ENCODE measurements at regions not wholly inside any gene's neighbourhood (a gene's known extent, or its start where the extent isn't known, plus 50 kb on each side); places are given as distances from the start of the nearest gene placed in this dataset.
"Not testable (repeated sequence)": the region's sequence is repeated elsewhere in the genome, so short reads cannot be mapped to it uniquely, and the experiment has no call there.

- no peak for DNase-seq (ENCODE audit: low spot score)
Observed at GRCh38 chr4:177951026-177951425, 508.8 kb upstream of the AGA start.

- DNase-seq (ENCODE audit: low spot score), result no peak
Observed at GRCh38 chr4:177952723-177953122, 510.5 kb upstream of the AGA start.

GRCh38 chr4:177957596-177958360 lies 515.5 kb upstream of the AGA start:
- no peak for DNase-seq (ENCODE audit: low spot score)

- no peak for DNase-seq (ENCODE audit: low spot score)
Observed at GRCh38 chr4:177960566-177960965, 518.3 kb upstream of the AGA start.

GRCh38 chr4:177961761-177962380 lies 519.6 kb upstream of the AGA start:
- DNase-seq (ENCODE audit: low spot score), result no peak

GRCh38 chr4:177964061-177964460 lies 521.8 kb upstream of the AGA start:
- DNase-seq (ENCODE audit: low spot score), result no peak

GRCh38 chr4:177964693-177965168 lies 522.5 kb upstream of the AGA start:
- DNase-seq (ENCODE audit: low spot score), result no peak

GRCh38 chr4:177967328-177967727 lies 525.1 kb upstream of the AGA start:
- DNase-seq (ENCODE audit: low spot score), result no peak

GRCh38 chr4:177968817-177969442 lies 526.7 kb upstream of the AGA start:
- no peak for DNase-seq (ENCODE audit: low spot score)

GRCh38 chr4:177974461-177974860 lies 532.2 kb upstream of the AGA start:
- no peak for DNase-seq (ENCODE audit: low spot score)

- DNase-seq (ENCODE audit: low spot score), result no peak
Observed at GRCh38 chr4:177975315-177975987, 533.2 kb upstream of the AGA start.

- DNase-seq (ENCODE audit: low spot score), result no peak
Observed at GRCh38 chr4:177986236-177986635, 544.0 kb upstream of the AGA start.

GRCh38 chr4:177987896-177988295 lies 545.7 kb upstream of the AGA start:
- DNase-seq (ENCODE audit: low spot score), result no peak

GRCh38 chr4:177989503-177990201 lies 547.4 kb upstream of the AGA start:
- no peak for DNase-seq (ENCODE audit: low spot score)

GRCh38 chr4:178003098-178003657 lies 560.9 kb upstream of the AGA start:
- DNase-seq (ENCODE audit: low spot score), result no peak

GRCh38 chr4:178010596-178010995 lies 568.4 kb upstream of the AGA start:
- DNase-seq (ENCODE audit: low spot score), result no peak

GRCh38 chr4:178015046-178015445 lies 572.8 kb upstream of the AGA start:
- not testable (repeated sequence) for DNase-seq (ENCODE audit: low spot score)

- DNase-seq (ENCODE audit: low spot score), result no peak
Observed at GRCh38 chr4:178026999-178027398, 584.8 kb upstream of the AGA start.

- DNase-seq (ENCODE audit: low spot score), result no peak
Observed at GRCh38 chr4:178027796-178028195, 585.6 kb upstream of the AGA start.

GRCh38 chr4:178028481-178028880 lies 586.2 kb upstream of the AGA start:
- no peak for DNase-seq (ENCODE audit: low spot score)

- no peak for DNase-seq (ENCODE audit: low spot score)
Observed at GRCh38 chr4:178037459-178038214, 595.4 kb upstream of the AGA start.

Data from AG08395 (cell line).